Uterus (tissue), 2 donors: ENCODE measurements at regions not wholly inside any gene's neighbourhood (a gene's known extent, or its start where the extent isn't known, plus 50 kb on each side); places are given as distances from the start of the nearest gene placed in this dataset.

Experiments
- POLR2A ChIP-seq, 2 donors: fragments of 450-650 bp; IDR thresholded peaks; one replicate each; pipeline ENCODE4 v1.6.1; 2016; ENCODE audit warnings: antibody characterized with exemption in 2 of 2, mild to moderate bottlenecking in 1 of 2, moderate library complexity in 1 of 2
- TF ChIP-seq, protein P1 (sequence below), 4 experiments: fragments of 200-600 bp in 2 of 4; fragments of 450-650 bp in 2 of 4; sonication (generic) in 2 of 4; IDR thresholded peaks; one replicate each; pipeline ENCODE4 v1.5.1; 2016 to 2019; ENCODE audit warnings: antibody characterized with exemption in 4 of 4, mild to moderate bottlenecking in 2 of 4, moderate library complexity in 1 of 4

GRCh38 chr17:68778726-68779125 is 176.5 kb downstream of the ABCA8 start:
- TF ChIP-seq, protein P1, sequence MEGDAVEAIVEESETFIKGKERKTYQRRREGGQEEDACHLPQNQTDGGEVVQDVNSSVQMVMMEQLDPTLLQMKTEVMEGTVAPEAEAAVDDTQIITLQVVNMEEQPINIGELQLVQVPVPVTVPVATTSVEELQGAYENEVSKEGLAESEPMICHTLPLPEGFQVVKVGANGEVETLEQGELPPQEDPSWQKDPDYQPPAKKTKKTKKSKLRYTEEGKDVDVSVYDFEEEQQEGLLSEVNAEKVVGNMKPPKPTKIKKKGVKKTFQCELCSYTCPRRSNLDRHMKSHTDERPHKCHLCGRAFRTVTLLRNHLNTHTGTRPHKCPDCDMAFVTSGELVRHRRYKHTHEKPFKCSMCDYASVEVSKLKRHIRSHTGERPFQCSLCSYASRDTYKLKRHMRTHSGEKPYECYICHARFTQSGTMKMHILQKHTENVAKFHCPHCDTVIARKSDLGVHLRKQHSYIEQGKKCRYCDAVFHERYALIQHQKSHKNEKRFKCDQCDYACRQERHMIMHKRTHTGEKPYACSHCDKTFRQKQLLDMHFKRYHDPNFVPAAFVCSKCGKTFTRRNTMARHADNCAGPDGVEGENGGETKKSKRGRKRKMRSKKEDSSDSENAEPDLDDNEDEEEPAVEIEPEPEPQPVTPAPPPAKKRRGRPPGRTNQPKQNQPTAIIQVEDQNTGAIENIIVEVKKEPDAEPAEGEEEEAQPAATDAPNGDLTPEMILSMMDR (IDR thresholded peaks at IDR 0.05) = no peak
- TF ChIP-seq POLR2A (IDR thresholded peaks at IDR 0.05) = no peak
